NCI-H2171 treated with DMSO at 0.1 percent for 48 hours (cell line): ENCODE measurements at regions not wholly inside any gene's neighbourhood (a gene's known extent, or its start where the extent isn't known, plus 50 kb on each side); places are given as distances from the start of the nearest gene placed in this dataset.
"Not testable (repeated sequence)": the region's sequence is repeated elsewhere in the genome, so short reads cannot be mapped to it uniquely, and the experiment has no call there.

Experiments
- DNase-seq: peaks from one replicate; lab custom pipeline; 2025; lab: John Stamatoyannopoulos, UW

DNA sequence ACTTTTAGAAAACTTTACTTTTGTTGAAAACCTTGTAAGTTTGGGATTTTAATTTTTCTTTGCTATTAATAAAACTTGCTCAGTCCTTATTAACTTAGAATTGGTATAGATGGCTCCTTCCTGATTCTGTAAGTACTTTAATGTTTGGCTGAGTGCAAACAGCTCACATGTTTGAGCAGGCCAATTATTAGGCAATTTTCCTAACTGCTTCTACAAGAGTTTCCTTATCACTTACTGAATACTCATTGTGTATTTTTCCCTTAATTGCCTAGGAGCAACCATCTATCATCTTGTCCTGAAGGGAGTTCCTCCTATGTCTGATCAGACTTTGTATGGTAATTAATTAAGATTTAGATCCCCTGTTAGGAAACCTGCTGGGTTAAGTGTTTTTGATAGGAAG lies 521.4 kb downstream of the SLC6A15 start:
- not testable (repeated sequence) for DNase-seq

DNA sequence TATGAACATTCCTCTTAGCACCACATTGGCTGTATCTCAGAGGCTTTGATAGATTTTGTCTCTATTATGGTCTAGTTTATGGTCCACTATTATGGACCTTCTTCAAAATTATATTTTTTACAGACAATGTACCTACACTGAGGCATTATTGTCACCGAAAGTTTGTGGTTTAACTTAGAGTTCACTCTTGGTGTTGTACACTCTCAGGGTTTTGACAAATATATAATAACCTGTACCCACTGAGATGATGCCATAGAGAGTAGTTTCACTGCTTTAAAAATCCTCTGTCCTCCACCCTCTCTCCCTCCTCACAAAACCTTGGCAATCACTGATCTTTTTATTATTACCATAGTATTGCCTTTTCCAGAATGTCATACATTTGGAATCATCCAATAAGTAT lies 528.2 kb downstream of the SLC6A15 start:
- no peak for DNase-seq

DNA sequence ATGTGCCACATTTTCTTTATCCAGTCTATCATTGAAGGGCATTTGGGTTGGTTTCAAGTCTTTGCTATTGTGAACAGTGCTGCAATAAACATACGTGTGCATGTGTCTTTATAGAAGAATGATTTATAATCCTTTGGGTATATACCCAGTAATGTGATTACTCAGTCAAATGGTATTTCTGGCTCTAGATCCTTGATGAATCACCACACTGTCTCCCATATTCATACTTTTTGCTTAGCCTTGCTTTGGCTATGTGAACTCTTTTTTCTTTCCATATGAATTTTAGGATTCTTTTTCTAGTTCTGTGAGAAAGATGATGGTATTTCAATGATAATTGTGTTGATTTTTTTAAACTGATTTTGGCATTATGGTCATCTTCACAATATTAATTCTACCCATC lies 530.1 kb downstream of the SLC6A15 start:
- not testable (repeated sequence) for DNase-seq

DNA sequence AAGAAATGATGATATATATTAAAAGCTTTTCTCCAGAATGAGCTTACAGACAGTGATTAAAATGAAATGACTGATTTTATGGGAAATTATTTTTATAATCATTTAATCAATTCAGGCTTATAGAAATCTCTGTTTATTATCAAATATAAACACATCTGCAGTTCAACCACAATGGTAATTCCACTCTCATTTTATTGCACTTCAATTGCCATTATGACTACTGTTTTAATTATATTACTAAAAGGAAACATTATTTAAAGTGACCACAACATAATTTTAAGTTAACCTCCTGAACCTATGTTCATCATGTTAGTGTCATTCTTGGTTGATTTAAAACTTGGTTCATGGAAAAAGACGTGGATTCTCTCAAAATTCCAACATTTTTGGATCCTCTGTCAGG lies 536.3 kb downstream of the SLC6A15 start:
- no peak for DNase-seq

DNA sequence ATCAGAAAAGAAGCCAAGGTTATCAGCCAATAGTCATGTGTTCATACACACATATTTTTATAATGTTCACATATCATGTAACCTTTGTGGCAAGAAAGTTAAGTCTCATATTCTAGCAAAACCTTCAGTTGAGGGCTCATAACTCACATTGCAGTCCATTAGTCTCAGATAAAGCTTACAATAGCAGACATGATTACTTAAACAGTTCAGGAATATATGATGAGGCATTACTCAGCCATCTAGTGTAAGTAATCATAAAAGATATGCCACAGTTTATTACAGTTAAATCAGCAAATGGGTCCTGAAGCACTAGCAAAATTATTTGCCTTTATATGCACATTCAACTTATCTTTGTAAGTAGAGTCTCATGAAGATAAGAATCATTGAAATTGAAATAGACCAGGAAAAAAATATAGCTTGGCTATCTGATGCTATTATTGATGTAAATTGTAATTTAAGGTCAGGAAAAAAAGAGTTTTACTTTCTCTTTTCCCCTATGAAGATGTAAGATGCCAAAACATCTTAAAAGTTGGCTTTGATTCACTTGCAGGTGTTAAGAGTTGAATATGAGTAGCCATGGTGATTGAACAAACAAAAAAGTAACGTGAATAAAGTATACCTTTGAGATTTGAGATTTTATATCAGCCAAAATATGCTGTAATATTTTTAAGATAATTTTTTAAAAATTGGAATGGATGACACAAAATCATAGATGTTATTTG lies 537.0 kb downstream of the SLC6A15 start:
- DNase-seq: no peak

DNA sequence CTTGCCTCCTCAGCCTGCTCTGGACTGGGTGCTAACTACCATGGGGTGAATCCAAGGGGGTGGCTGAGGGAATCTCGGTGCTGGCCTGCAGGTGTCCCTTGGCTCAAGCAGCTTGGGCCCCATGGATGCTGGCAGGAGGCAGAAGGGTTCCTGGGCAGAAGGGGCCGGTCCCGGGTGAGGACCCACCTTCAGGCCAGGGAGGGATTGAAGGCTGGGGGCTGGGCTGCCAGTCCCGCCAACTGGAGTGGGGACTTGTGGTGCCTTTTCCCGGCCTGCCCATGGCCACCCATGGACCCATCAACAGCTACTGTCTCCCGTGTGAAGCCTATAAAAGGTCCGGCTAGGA lies 550.1 kb downstream of the SLC6A15 start:
- DNase-seq: no peak

DNA sequence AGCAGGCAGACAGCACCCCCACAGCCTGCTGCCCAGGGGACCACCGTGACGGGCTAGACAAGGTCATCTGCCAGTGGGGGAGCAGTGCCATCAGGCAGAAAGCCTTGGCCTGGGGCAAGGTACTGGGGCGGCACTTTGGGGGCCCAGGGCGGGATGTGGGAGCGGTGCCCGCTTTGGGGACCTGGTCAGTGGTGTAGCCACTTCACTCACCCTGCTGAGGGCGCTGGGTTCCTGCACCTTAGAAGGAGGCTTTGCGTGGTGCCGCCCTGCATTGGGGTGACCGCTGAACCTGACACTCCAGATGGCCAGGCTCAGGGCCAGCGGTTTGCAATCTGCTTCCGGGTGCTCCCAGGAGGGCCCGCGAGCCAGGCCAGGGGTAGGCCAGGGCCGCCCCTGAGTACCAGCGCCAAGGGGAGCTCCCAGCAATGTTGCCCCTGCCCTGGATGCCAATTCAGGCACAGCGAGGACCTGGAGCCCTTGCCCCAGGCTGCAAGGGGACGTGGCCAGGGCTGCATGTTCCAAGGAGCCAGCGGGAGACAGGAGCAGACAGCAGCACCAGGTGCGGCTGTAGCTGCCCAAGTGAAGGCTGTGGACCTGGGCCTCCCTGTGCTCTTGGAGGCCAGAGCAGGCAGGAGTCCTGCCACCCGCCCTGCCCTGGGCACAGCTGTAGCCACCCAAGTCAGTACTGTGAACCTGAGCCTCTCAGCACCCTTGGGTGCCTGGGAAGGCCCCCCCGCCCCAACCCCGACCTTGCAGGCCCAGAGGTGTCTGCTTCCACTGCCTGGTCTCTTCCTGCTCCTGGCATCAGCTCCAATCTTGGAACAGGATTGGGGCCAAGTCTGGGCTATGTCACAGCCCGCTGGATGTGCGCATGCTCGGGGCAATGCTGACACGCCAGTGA lies 550.7 kb downstream of the SLC6A15 start:
- no peak for DNase-seq

DNA sequence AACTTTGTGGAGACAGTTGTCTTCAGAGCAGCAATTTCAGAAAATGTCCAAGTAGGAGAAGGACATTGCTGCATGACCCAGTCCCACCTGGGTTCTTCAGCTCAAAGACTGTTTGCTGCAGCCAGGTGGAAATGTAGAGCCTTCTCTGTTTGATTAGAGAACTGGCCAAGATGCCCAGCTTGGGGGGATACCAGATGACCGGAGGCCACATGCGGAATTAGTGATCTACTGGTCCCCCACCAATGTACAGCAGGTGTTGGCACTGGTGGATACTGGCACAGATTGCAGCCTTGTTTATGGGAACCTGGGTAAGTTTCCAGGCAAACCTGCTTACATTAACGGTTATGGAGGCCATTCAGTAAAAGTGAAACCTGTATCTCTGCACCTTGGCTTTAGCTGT lies 555.3 kb downstream of the SLC6A15 start:
- no peak for DNase-seq

DNA sequence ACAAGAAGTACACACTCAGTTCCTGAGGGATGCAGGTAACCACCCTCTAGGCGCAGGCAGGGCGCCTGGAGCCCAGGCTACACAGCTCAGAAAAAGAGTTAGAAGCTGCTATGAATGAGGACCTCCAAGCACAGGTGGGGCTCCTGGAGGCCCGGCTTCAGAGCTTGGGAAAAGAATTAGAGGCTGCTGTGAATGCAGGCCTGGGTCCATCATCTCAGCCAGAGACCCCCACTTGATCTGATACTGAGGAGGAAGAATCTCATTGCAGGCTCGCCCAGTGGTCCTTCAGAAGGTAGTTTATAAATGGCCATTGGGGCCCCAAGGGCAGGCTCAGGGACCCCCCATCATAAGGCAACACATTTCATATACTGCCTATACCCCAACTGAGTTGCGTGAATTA lies 556.4 kb downstream of the SLC6A15 start:
- DNase-seq: no peak

DNA sequence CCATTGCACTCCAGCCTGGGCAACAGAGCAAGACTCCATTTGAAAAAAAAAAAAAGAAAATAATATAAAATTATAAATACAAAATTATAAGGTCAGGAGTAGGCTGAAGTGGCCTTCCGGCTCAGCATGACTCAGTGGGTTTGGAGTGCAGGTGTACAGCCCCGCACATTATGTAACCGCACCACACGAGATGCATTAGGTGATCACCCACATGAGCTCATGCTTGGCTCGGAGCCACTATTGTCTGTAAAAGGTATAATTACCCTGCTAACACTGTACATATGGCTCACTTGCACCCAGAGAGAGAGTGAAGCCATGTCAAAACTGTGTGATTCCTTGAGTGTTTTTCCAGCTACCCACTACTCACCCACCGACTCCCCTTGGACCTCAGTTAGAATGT lies 557.0 kb downstream of the SLC6A15 start:
- peak; percentile 52 for DNase-seq

DNA sequence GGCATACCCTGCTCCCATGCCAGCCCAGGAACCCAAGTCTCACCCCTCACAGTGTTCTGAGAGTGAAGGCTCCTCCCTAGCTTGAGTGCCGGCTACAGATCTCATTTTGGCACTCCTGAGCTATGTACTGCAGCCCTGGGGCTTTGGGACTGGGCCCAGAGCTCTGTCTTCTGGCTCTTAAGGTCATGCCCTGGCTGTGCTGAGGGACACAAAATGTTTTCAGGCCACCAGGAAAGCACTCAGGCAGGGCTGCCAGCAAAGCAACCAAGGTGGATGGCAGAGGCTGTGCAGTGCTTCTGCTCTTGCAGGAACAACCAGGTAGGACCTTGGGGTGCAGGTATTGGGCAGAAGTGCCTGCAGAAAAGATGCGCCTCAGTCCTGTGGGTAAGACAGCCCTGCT lies 564.0 kb downstream of the SLC6A15 start:
- DNase-seq: no peak

DNA sequence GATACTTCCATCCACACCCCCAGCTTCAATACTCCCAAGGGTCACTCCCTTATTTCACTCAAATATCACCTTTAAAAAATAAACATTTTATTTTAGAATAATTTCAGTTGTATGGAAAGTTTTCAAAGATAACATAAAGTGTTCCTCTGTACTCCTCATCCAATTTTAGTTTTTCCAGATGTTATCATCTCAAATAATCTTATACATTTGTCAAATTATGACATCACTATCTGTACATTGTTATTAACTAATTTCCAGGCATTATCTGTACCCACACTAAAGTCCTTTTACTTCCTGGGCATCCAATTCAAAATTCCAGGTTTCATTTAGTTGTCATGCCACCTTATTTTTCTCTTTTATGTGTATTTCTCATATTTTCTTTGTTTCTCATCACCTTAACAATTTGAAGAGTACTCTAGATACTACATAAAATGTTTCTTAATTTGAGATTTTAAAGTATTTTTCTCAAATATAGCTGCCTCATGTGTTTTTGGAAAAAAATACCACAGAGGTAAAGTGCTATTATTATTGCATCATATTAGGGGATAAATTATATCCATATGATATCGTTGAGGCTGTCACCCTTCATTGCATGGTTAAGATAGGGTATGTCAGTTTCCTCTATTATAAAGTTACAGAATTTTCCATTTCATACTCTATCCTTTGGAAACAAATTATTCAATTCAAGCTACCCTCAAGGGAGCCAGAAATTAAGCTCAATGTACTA lies 571.0 kb downstream of the SLC6A15 start:
- no peak for DNase-seq

DNA sequence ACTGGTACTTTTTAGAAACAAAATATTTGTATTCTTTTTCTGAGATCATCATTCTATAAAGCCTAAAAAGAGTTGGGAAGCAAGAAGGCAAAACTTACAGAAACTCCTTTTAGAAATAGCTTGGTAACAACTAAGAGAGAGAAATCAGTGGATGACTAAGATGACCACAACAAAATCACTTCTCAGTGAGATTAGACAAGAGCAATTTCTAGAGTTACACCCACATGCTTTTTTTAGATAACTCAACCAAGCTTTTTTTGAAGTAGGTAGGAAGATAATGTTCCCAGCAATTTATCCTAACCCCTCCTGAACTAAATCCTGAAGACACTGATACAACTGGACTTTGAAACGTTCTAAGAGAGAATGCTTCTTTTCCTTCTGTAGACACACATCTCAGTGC lies 576.4 kb downstream of the SLC6A15 start:
- DNase-seq: no peak

DNA sequence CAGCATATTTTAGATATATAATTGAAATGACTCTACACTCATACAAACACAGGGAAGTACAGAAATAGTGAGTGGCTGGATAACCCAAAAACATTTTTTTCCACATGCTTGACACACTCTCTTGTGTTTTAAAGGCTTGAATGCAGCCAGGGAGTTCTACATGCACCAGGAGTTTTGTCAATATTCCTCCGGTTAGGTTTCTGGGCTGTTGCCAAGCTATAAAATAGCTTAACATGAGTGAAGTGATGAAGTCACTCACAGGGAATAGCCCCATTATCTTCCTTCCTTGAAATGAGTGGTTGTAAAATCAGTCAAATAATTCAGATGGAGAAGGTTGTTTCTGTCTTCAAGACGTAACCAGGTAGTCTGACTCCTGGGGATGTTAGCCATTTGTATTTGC lies 582.7 kb downstream of the SLC6A15 start:
- no peak for DNase-seq

DNA sequence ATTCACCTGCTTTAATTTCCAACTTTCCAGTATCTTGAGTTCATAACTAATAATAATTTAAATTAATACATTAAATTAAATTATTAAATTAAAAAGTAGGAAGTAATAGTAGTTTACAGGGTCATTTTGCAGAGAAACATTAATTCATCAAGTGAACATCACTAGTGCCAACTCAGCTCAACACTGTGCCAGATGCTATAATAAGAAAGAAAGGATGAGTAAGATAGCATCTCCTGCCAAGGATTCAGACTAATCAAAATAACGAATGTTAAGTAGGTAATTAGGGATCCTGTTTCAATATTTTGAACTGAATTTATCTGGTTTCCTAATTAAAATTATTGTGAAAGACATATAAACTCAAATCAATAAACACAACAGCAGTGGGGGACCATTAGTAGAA lies 596.7 kb downstream of the SLC6A15 start:
- peak; percentile 65 for DNase-seq

DNA sequence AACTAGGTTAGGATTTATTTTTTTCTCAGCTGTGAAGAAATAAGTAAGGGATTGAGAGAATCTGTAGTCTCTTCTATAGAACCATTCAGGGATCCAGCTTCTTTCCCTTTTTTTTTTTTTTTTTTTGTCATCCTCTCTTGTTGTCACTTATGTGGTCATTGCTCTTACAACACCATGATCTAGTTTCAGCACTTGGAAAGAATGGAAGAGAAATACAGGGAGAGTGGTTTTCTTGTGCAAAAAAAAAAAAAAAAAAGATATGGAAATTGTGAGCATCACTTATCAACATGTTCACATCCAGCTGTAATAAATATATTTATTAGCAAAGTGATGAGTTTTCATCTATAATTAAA lies 599.3 kb downstream of the SLC6A15 start:
- no peak for DNase-seq

DNA sequence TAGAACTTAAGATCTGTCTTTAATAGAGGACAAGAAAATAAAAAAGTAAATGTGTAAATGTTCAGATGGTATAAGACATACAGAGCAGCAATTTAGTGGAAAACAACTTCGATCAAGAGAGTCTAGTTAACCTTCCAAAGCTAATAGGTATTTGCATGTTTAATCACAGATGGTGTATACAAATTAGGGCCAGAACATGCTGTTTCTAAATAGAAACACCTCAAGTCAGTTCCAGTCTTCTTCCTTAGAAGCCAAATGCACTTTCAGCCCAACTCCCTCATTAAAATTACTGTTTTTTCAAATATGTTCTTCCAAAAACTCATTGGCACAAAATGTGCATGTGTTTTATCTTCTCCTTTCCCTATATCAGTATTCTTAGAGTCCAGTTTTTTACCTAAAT lies 604.4 kb downstream of the SLC6A15 start:
- DNase-seq: no peak

DNA sequence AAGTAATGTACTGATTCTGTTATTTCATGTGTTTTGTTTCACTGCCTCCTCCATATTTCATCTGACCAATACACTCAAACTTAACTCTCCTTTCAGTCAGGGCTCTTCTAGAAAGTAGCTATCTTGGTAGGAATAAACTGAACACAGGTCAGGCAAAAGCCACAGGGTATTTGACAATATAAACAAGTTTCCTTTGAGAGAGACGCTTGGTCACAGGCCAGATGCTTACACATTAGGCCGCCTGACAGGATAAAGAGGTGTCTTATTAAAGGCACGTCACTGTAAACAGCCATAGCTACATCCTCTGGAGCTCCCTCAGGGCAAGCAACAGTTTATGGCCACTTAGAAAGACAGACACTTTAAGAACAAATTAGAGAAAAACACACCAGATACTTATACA lies 607.5 kb downstream of the SLC6A15 start:
- no peak for DNase-seq

DNA sequence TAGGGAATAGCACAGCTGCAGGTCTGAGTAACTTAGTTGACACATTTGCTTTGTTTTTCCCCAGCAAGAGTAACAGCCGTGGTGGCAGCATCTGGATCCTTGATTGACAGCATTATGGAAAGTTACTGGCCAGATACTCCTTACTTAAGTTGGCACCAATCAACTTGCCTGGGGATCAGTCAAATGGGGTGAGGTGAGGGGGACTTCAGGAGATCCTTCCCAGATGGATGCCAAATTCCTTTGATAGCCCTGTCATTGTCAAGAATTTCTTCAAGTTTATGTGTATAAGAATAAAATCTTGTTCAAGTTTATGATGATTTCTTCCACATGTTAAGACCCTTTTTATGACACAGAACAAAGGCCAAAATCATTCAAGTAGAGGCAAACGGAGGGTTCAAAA lies 618.4 kb downstream of the SLC6A15 start:
- DNase-seq: no peak

DNA sequence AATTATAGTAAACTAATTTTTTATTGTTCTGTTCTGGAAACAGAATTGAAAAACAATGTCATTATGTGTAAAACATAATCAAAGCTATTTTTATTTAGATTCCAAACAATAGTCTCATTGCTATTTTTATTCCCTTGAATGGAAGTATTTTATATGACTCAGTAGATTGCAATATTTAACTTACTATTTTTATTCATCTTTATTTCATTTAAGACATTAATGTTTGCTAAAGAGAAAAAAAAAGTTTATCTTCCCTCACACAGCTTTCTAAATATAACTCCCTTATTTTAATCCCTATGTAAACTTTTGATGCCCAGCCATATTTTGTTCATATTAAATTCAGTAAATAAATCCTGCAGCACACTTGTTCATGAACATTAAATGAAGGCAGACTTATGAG lies 622.4 kb downstream of the SLC6A15 start:
- no peak for DNase-seq

DNA sequence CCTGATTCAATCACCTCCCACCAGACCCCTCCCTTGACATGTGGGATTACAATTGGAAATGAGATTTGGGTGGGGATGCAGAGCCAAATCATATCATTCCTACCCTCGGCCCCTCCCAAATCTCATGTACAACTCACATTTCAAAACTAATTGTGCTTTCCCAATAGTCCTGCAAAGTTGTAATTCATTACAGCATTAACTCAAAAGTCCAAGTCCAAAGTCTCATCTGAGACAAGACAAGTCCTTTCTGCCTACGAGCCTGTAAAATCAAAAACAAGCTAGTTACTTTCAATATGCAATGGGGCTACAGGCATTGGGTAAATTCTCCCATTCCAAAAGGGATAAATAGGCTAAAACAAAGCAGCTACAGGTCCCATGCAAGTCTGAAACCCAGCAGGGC lies 634.6 kb downstream of the SLC6A15 start:
- no peak for DNase-seq

DNA sequence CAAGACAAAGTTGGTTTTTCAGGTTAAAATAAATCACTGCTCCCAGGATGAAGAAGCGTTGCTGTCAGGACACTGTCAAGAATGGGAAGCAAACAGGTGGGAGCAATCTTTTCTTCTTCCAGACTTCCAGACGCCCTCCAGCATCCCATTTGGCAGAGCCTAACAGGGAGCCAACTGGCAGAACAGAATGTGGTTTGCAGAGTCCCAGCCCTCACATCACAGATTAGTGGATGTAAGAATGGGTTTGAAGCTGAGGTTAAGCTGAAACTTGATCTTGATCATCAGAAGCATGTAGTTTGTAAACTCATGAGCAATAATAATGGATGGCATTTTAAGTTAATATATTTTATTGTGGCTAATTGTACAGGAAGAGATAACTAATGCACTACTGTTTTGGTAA lies 636.4 kb downstream of the SLC6A15 start:
- peak; percentile 62 for DNase-seq

DNA sequence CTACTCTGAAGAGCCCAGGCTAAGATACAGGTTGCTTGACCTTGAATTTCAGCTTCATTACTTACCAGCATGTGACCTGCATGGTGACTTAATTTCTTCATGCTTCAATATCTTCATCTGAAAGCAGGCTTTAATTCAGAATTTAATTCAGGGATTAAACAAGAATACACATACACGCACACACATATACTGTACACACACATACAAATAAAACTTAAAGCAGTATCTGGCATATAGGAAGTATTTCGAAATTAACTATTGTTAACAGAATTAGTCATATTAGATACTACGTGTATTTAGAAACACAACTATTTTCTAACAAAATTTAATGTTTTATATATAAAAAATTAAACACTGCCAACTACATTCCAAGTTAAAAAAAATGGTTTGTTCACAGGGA lies 640.3 kb downstream of the SLC6A15 start:
- DNase-seq: no peak
